PC-9 (cell line): ENCODE measurements at regions not wholly inside any gene's neighbourhood (a gene's known extent, or its start where the extent isn't known, plus 50 kb on each side); places are given as distances from the start of the nearest gene placed in this dataset.
"Not testable (repeated sequence)": the region's sequence is repeated elsewhere in the genome, so short reads cannot be mapped to it uniquely, and the experiment has no call there.

Experiments used
- BruUV-seq: library from RNA; stranded (reverse); fragments of 400-500 nt; replicated peaks from 2 replicates; lab custom pipeline; 2021; lab: Mats Ljungman, UMichigan
- CTCF ChIA-PET: fragments of 300-600 bp; sonication (Branson Sonifier 250); formaldehyde crosslinking; loops from one replicate; lab custom pipeline; 2022; ENCODE audit warnings: antibody characterized with exemption; lab: Charles Lee
- POLR2A ChIA-PET: fragments of 300-600 bp; sonication (Branson Sonifier 250); formaldehyde crosslinking; loops from one replicate; lab custom pipeline; 2022; ENCODE audit warnings: antibody characterized with exemption; ENCODE audit not compliant: unreplicated experiment; lab: Charles Lee
- DNase-seq, 2 experiments: peaks; one replicate each; pipeline versions ENCODE4 v3.0.0 to v3.0.0-alpha.2; 2015 to 2022; ENCODE audit warnings: mixed read lengths in 1 of 2
- H2AFZ ChIP-seq: fragments of 200-600 bp; sonication (generic); 2 replicates; pipeline ENCODE4 v1.8.1; 2017; ENCODE audit warnings: antibody characterized with exemption
- H3F3A ChIP-seq: fragments of 200-600 bp; sonication (generic); 2 replicates; pipeline ENCODE4 v1.8.1; 2017; ENCODE audit warnings: antibody characterized with exemption, mild to moderate bottlenecking, low read depth; ENCODE audit not compliant: insufficient read depth
- H3K27ac ChIP-seq: fragments of 200-600 bp; sonication (generic); 2 replicates; pipeline ENCODE4 v1.6.1; 2016; ENCODE audit warnings: mixed run types
- H3K27me3 ChIP-seq: fragments of 200-600 bp; sonication (generic); 2 replicates; pipeline ENCODE4 v1.6.1; 2016; ENCODE audit warnings: low read depth, mixed run types; ENCODE audit not compliant: insufficient read depth
- H3K36me3 ChIP-seq: fragments of 200-600 bp; sonication (generic); 2 replicates; pipeline ENCODE4 v1.6.1; 2016; ENCODE audit warnings: low read depth, mixed run types
- H3K4me1 ChIP-seq: fragments of 200-600 bp; sonication (generic); replicated peaks from 2 replicates; pipeline ENCODE4 v1.6.1; 2016; ENCODE audit warnings: mixed run types; ENCODE audit not compliant: insufficient read depth
- H3K4me2 ChIP-seq: fragments of 200-600 bp; sonication (generic); 2 replicates; pipeline ENCODE4 v1.6.1; 2017; ENCODE audit warnings: mixed run types
- H3K4me3 ChIP-seq: fragments of 200-600 bp; sonication (generic); 2 replicates; pipeline ENCODE4 v1.6.1; 2016; ENCODE audit warnings: mixed run types
- H3K79me2 ChIP-seq: fragments of 200-600 bp; sonication (generic); 2 replicates; pipeline ENCODE4 v1.6.1; 2017; ENCODE audit warnings: low read depth, mixed run types
- H3K9me2 ChIP-seq: fragments of 200-600 bp; sonication (generic); 2 replicates; pipeline ENCODE4 v1.8.1; 2017; ENCODE audit warnings: mild to moderate bottlenecking; ENCODE audit not compliant: insufficient read depth
- H3K9me3 ChIP-seq: fragments of 200-600 bp; sonication (generic); 2 replicates; pipeline ENCODE4 v1.8.1; 2016; ENCODE audit warnings: low read depth; ENCODE audit not compliant: insufficient read depth
- H4K20me1 ChIP-seq: fragments of 200-600 bp; sonication (generic); 2 replicates; pipeline ENCODE4 v1.8.1; 2017; ENCODE audit not compliant: insufficient read depth
- CTCF ChIP-seq: fragments of 200-600 bp; sonication (generic); conservative IDR thresholded peaks from 2 replicates; pipeline ENCODE4 v1.6.1; 2017; ENCODE audit warnings: mixed run types, antibody characterized with exemption, mild to moderate bottlenecking, moderate library complexity
- EZH2 ChIP-seq: fragments of 200-600 bp; sonication (generic); IDR thresholded peaks from 2 replicates; pipeline ENCODE4 v1.8.0; 2017; ENCODE audit warnings: antibody characterized with exemption, low read depth
- intact Hi-C: fragments of 100-400 bp; cut with micrococcal nuclease; formaldehyde crosslinking; loops from one replicate; pipeline ENCODE4 v1.10.0; 2022; ENCODE audit not compliant: unreplicated experiment

DNA sequence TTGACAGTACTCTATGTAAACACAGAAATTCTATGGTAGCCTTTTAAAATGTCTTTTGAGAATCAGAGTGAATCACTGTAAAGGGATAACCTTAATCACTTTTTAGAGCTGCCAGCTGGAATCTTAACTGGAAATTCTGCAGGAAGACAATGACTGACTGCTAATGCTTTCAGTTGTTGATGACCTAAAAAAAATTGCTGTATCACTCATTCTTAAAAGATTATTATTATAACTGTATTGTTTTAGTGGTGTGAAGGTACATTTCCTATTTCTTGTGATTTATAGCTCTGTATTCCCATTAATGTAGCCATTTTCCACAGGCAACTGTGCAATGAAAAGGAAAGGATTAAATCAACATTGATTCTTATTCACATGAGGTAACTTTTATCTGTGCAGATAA lies 260.5 kb downstream of the CALCRL start:
- no peak for DNase-seq
- H3K36me3 ChIP-seq, result no peaks in the 10 kb centered on the region
- no peaks in the 10 kb centered on the region for H3K9me2 ChIP-seq
- CTCF ChIA-PET, result no interaction called here
- TF ChIP-seq EZH2 (no peak), CTCF (no peak)
- H3F3A ChIP-seq, result no peaks in the 10 kb centered on the region
- no peaks in the 10 kb centered on the region for H3K4me1 ChIP-seq
- H2AFZ ChIP-seq, result no peak overlapping the region
- H3K27me3 ChIP-seq, result no peaks in the 10 kb centered on the region
- POLR2A ChIA-PET, result no interaction called here
- no peak overlapping the region for H3K27ac ChIP-seq
- BruUV-seq, result no TSS peak
- no peaks in the 10 kb centered on the region for H3K79me2 ChIP-seq
- H3K4me3 ChIP-seq, result no peak overlapping the region
- no peaks in the 10 kb centered on the region for H4K20me1 ChIP-seq
- no peak overlapping the region for H3K4me2 ChIP-seq
- H3K9me3 ChIP-seq, result no peaks in the 10 kb centered on the region
- intact Hi-C loops, result no loop called here

- Histone ChIP-seq H3K4me3 (no peak overlapping the region), H3K9me2 (no peaks in the 10 kb centered on the region), H3K4me2 (no peak overlapping the region), H2AFZ (no peak overlapping the region), H3K79me2 (no peaks in the 10 kb centered on the region), H3F3A (no peaks in the 10 kb centered on the region), H3K27ac (no peak overlapping the region), H3K36me3 (no peaks in the 10 kb centered on the region), H3K27me3 (no peaks in the 10 kb centered on the region), H3K4me1 (no peaks in the 10 kb centered on the region), H3K9me3 (no peaks in the 10 kb centered on the region), H4K20me1 (no peaks in the 10 kb centered on the region)
- ChIA-PET POLR2A (no interaction called here), CTCF (no interaction called here)
- intact Hi-C loops, result no loop called here
- no TSS peak for BruUV-seq
- DNase-seq, result no peak
- TF ChIP-seq EZH2 (no peak), CTCF (no peak)
Observed at GRCh38 chr2:187180529-187180928, 267.5 kb downstream of the CALCRL start.

- POLR2A ChIA-PET, H3F3A ChIP-seq, CTCF ChIA-PET, intact Hi-C loops, H3K27ac ChIP-seq, H3K4me1 ChIP-seq, H4K20me1 ChIP-seq, DNase-seq, H3K79me2 ChIP-seq, H3K4me2 ChIP-seq, H3K27me3 ChIP-seq, H3K4me3 ChIP-seq, H3K9me3 ChIP-seq, H3K9me2 ChIP-seq, BruUV-seq, H3K36me3 ChIP-seq, H2AFZ ChIP-seq: not testable (repeated sequence)
Observed at GRCh38 chr2:187178876-187179275, 269.2 kb downstream of the CALCRL start.

GRCh38 chr2:187177253-187177652 lies 270.8 kb downstream of the CALCRL start:
- TF ChIP-seq CTCF (no peak), EZH2 (no peak)
- no peaks in the 10 kb centered on the region for H3F3A ChIP-seq
- BruUV-seq, result no TSS peak
- POLR2A ChIA-PET, result no interaction called here
- no peak for DNase-seq
- no peak overlapping the region for H2AFZ ChIP-seq
- intact Hi-C loops, result no loop called here
- no peaks in the 10 kb centered on the region for H3K27me3 ChIP-seq
- H3K36me3 ChIP-seq, result no peaks in the 10 kb centered on the region
- H3K27ac ChIP-seq, result no peak overlapping the region
- no peaks in the 10 kb centered on the region for H3K79me2 ChIP-seq
- no peaks in the 10 kb centered on the region for H3K9me3 ChIP-seq
- no peaks in the 10 kb centered on the region for H3K4me1 ChIP-seq
- no peak overlapping the region for H3K4me3 ChIP-seq
- H4K20me1 ChIP-seq, result no peaks in the 10 kb centered on the region
- H3K9me2 ChIP-seq, result no peaks in the 10 kb centered on the region
- H3K4me2 ChIP-seq, result no peak overlapping the region
- CTCF ChIA-PET, result no interaction called here
